GM23338 (cell line): ENCODE measurements at regions not wholly inside any gene's neighbourhood (a gene's known extent, or its start where the extent isn't known, plus 50 kb on each side); places are given as distances from the start of the nearest gene placed in this dataset.

Source experiments
- CREB1 ChIP-seq: fragments of 250-450 bp; sonication (Bioruptor Pico); IDR thresholded peaks from 2 replicates; pipeline ENCODE4 v1.5.0; 2020; ENCODE audit warnings: low read depth, mild to moderate bottlenecking, moderate library complexity
- EZH2 ChIP-seq: fragments of 200-600 bp; sonication (generic); IDR thresholded peaks from one replicate; pipeline ENCODE4 v1.8.0; 2017; ENCODE audit warnings: antibody characterized with exemption, mild to moderate bottlenecking, low read depth; ENCODE audit not compliant: unreplicated experiment
- EZH2phosphoT487 ChIP-seq: fragments of 200-600 bp; sonication (generic); IDR thresholded peaks from one replicate; pipeline ENCODE4 v1.8.1; 2018; ENCODE audit warnings: antibody characterized with exemption; ENCODE audit not compliant: unreplicated experiment
- JUNB ChIP-seq: IDR thresholded peaks from one replicate; pipeline ENCODE4 v1.6.1; 2016; ENCODE audit warnings: antibody characterized with exemption; ENCODE audit not compliant: unreplicated experiment
- POLR2AphosphoS5 ChIP-seq: IDR thresholded peaks from 2 replicates; pipeline ENCODE4 v1.6.1; 2016; ENCODE audit warnings: antibody characterized with exemption, low read depth
- ZNF114 ChIP-seq: fragments of 250-450 bp; sonication (Bioruptor Pico); IDR thresholded peaks from 2 replicates; pipeline ENCODE4 v1.5.0; 2020; ENCODE audit warnings: mild to moderate bottlenecking, moderate library complexity
- ZNF331 ChIP-seq: fragments of 250-450 bp; sonication (Bioruptor Pico); IDR thresholded peaks from 2 replicates; pipeline ENCODE4 v1.5.0; 2020; ENCODE audit warnings: low read depth, mild to moderate bottlenecking, moderate library complexity
- TF ChIP-seq, protein P1 (sequence below): IDR thresholded peaks from 2 replicates; pipeline ENCODE4 v1.6.1; 2016; ENCODE audit warnings: antibody characterized with exemption
- TF ChIP-seq, protein P2 (sequence below), 2 experiments: fragments of 200-600 bp in 1 of 2; sonication (generic) in 1 of 2; conservative IDR thresholded peaks; 2 replicates each; pipeline versions ENCODE4 v1.5.1 to v1.6.1; 2016 to 2017; ENCODE audit warnings: antibody characterized with exemption in 2 of 2, low read depth in 2 of 2, mild to moderate bottlenecking in 2 of 2, moderate library complexity in 1 of 2
- TF ChIP-seq, protein P3 (sequence below): IDR thresholded peaks from one replicate; pipeline ENCODE4 v1.6.1; 2018; ENCODE audit warnings: antibody characterized with exemption; ENCODE audit not compliant: unreplicated experiment

DNA sequence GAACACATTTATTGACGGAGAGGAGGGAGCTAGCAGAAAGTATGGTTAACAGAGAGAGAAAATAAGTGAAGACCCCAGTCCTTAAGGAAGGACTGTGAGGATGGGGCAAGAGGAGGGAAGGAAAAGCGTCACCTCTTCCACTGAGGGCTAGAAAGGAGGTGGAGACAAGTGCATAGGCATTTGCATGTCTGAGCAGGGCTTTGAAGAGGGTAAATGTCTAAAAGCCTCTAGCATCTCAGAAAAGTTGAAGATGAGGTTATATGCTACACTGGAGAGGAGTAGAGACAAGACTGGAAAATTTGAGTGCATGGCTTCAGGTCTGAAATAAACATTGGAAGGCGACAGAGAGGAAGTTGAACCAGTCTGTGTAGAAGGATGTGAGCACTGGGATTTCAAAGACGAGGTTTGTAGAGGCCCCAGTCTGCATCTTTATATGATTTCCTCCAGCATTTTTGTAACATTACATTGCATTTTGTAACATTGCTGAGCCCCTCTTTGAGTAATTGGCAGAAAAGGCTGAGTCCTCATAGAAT, 98.5 kb upstream of the IFNG-AS1 start:
- TF ChIP-seq EZH2 (no peak), ZNF331 (CRISPR knock-in tag) (no peak), JUNB (no peak), EZH2phosphoT487 (no peak), POLR2AphosphoS5 (no peak), ZNF114 (CRISPR knock-in tag) (no peak), CREB1 (CRISPR knock-in tag) (no peak)
- TF ChIP-seq, protein P1, sequence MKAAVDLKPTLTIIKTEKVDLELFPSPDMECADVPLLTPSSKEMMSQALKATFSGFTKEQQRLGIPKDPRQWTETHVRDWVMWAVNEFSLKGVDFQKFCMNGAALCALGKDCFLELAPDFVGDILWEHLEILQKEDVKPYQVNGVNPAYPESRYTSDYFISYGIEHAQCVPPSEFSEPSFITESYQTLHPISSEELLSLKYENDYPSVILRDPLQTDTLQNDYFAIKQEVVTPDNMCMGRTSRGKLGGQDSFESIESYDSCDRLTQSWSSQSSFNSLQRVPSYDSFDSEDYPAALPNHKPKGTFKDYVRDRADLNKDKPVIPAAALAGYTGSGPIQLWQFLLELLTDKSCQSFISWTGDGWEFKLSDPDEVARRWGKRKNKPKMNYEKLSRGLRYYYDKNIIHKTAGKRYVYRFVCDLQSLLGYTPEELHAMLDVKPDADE = no peak
- TF ChIP-seq, protein P2, sequence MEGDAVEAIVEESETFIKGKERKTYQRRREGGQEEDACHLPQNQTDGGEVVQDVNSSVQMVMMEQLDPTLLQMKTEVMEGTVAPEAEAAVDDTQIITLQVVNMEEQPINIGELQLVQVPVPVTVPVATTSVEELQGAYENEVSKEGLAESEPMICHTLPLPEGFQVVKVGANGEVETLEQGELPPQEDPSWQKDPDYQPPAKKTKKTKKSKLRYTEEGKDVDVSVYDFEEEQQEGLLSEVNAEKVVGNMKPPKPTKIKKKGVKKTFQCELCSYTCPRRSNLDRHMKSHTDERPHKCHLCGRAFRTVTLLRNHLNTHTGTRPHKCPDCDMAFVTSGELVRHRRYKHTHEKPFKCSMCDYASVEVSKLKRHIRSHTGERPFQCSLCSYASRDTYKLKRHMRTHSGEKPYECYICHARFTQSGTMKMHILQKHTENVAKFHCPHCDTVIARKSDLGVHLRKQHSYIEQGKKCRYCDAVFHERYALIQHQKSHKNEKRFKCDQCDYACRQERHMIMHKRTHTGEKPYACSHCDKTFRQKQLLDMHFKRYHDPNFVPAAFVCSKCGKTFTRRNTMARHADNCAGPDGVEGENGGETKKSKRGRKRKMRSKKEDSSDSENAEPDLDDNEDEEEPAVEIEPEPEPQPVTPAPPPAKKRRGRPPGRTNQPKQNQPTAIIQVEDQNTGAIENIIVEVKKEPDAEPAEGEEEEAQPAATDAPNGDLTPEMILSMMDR (conservative IDR thresholded peaks at IDR 0.05; ENCODE audit: low read depth in 2 of 2) = no peak
- TF ChIP-seq, protein P3, sequence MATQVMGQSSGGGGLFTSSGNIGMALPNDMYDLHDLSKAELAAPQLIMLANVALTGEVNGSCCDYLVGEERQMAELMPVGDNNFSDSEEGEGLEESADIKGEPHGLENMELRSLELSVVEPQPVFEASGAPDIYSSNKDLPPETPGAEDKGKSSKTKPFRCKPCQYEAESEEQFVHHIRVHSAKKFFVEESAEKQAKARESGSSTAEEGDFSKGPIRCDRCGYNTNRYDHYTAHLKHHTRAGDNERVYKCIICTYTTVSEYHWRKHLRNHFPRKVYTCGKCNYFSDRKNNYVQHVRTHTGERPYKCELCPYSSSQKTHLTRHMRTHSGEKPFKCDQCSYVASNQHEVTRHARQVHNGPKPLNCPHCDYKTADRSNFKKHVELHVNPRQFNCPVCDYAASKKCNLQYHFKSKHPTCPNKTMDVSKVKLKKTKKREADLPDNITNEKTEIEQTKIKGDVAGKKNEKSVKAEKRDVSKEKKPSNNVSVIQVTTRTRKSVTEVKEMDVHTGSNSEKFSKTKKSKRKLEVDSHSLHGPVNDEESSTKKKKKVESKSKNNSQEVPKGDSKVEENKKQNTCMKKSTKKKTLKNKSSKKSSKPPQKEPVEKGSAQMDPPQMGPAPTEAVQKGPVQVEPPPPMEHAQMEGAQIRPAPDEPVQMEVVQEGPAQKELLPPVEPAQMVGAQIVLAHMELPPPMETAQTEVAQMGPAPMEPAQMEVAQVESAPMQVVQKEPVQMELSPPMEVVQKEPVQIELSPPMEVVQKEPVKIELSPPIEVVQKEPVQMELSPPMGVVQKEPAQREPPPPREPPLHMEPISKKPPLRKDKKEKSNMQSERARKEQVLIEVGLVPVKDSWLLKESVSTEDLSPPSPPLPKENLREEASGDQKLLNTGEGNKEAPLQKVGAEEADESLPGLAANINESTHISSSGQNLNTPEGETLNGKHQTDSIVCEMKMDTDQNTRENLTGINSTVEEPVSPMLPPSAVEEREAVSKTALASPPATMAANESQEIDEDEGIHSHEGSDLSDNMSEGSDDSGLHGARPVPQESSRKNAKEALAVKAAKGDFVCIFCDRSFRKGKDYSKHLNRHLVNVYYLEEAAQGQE = no peak
